K562 (cell line): ENCODE measurements at regions not wholly inside any gene's neighbourhood (a gene's known extent, or its start where the extent isn't known, plus 50 kb on each side); places are given as distances from the start of the nearest gene placed in this dataset.
"Not testable (repeated sequence)": the region's sequence is repeated elsewhere in the genome, so short reads cannot be mapped to it uniquely, and the experiment has no call there.

Experiments
- ATAC-seq: fragments of 200-7000 bp; cut with Tn5 transposase; 3 replicates; pipeline ENCODE4 v1.9.1; 2020; ENCODE audit warnings: moderate library complexity
- BruUV-seq: library from RNA; stranded (reverse); fragments of 400-500 nt; replicated peaks from 2 replicates; lab custom pipeline; 2021; lab: Mats Ljungman, UMichigan
- CTCF ChIA-PET: fragments of 300-600 bp; formaldehyde crosslinking; extraction: SDS; loops from one replicate; lab custom pipeline; 2021; ENCODE audit warnings: low intra/inter-chr PET ratio; lab: Yijun Ruan, JAX
- POLR2A ChIA-PET: fragments of 300-600, 350-650 bp; sonication (Branson Sonifier 250); formaldehyde crosslinking; extraction: SDS; loops from one replicate; lab custom pipeline; 2021; ENCODE audit warnings: antibody characterized with exemption, inconsistent platforms; lab: Yijun Ruan, JAX
- DNase-seq, 4 experiments: peaks; one replicate each; pipeline versions ENCODE4 v3.0.0 to v3.0.0-alpha.2; 2011 to 2018; ENCODE audit warnings: low spot score in 3 of 4, mixed read lengths in 3 of 4; ENCODE audit errors: extremely low read depth in 1 of 4
- FAIRE-seq: peaks from 2 replicates; lab custom pipeline; 2011; peaks lifted over from hg19 to GRCh38; lab: Jason Lieb, UNC
- H2AFZ ChIP-seq: 2 replicates; pipeline ENCODE4 v1.6.0; 2011; ENCODE audit warnings: low read depth, low read length, control low read depth, inconsistent platforms
- H3K27ac ChIP-seq: fragments of 200-600 bp; 3 replicates; pipeline ENCODE4 v1.8.0; 2011; ENCODE audit warnings: low read depth, mild to moderate bottlenecking, control low read depth, inconsistent platforms, low read length, moderate library complexity, mixed read lengths; ENCODE audit errors: extremely low read depth
- H3K27me3 ChIP-seq, 2 experiments: fragments of 300-600 bp in 1 of 2; 2 replicates in 1 of 2; 3 replicates in 1 of 2; pipeline versions ENCODE4 v1.6.0 to v1.8.0; 2011; ENCODE audit warnings: inconsistent platforms in 2 of 2, low read length in 2 of 2, mild to moderate bottlenecking in 1 of 2, mixed read lengths in 1 of 2, moderate library complexity in 1 of 2; ENCODE audit not compliant: control insufficient read depth in 2 of 2, insufficient read depth in 2 of 2
- H3K36me3 ChIP-seq: fragments of 300-600 bp; 3 replicates; pipeline ENCODE4 v1.8.0; 2011; ENCODE audit warnings: mild to moderate bottlenecking, low read length, inconsistent platforms; ENCODE audit not compliant: control insufficient read depth, insufficient read depth
- H3K4me1 ChIP-seq, 2 experiments: fragments of 200-600 bp in 1 of 2; replicated peaks in 1 of 2; 2 replicates in 1 of 2; 3 replicates in 1 of 2; pipeline versions ENCODE4 v1.5.1 to v1.8.0; 2011; ENCODE audit warnings: inconsistent platforms in 2 of 2, low read length in 2 of 2, mild to moderate bottlenecking in 1 of 2, mixed read lengths in 1 of 2, moderate library complexity in 1 of 2; ENCODE audit not compliant: control insufficient read depth in 2 of 2, insufficient read depth in 2 of 2
- H3K4me2 ChIP-seq: 2 replicates; pipeline ENCODE4 v1.6.1; 2011; ENCODE audit warnings: low read length, control low read depth, inconsistent platforms, mixed read lengths; ENCODE audit not compliant: insufficient read depth
- H3K4me3 ChIP-seq: fragments of 200-600 bp; sonication (generic), shearing (Covaris generic); 2 replicates; pipeline ENCODE4 v1.5.1; 2016; ENCODE audit warnings: control low read depth, inconsistent platforms
- H3K79me2 ChIP-seq: fragments of 200-600 bp; 3 replicates; pipeline ENCODE4 v1.8.0; 2011; ENCODE audit warnings: low read length, inconsistent platforms; ENCODE audit not compliant: control insufficient read depth, insufficient read depth
- H3K9ac ChIP-seq, 2 experiments: 2 replicates each; pipeline versions ENCODE4 v1.6.0 to v1.6.1; 2011; ENCODE audit warnings: low read depth in 2 of 2, low read length in 2 of 2, control low read depth in 1 of 2, inconsistent platforms in 1 of 2, mild to moderate bottlenecking in 1 of 2, mixed read lengths in 1 of 2; ENCODE audit not compliant: insufficient read depth in 1 of 2
- H3K9me1 ChIP-seq: one replicate; pipeline ENCODE4 v1.6.0; 2011; ENCODE audit warnings: inconsistent platforms, mild to moderate bottlenecking, low read length, moderate library complexity; ENCODE audit not compliant: control insufficient read depth, insufficient read depth
- H3K9me3 ChIP-seq: replicated peaks from 2 replicates; pipeline ENCODE4 v1.5.1; 2011; ENCODE audit warnings: low read depth, low read length, inconsistent platforms; ENCODE audit not compliant: control insufficient read depth, insufficient read depth
- H4K20me1 ChIP-seq: replicated peaks from 2 replicates; pipeline ENCODE4 v1.6.1; 2011; ENCODE audit warnings: low read length, inconsistent platforms, mixed read lengths; ENCODE audit not compliant: control insufficient read depth, insufficient read depth
- CREBBP ChIP-seq: IDR thresholded peaks from one replicate; pipeline ENCODE4 v1.6.1; 2012; ENCODE audit warnings: low read depth, mild to moderate bottlenecking, control low read depth, inconsistent platforms, low read length
- CTCF ChIP-seq, 3 experiments: IDR thresholded peaks in 2 of 3; conservative IDR thresholded peaks in 1 of 3; 2 replicates each; pipeline ENCODE4 v1.5.1; 2011 to 2012; ENCODE audit warnings: low read length in 3 of 3, mild to moderate bottlenecking in 3 of 3, control low read depth in 2 of 3, improper control_type of control experiment in 1 of 3, inconsistent platforms in 1 of 3, low read depth in 1 of 3, mixed read lengths in 1 of 3, moderate library complexity in 1 of 3; ENCODE audit not compliant: insufficient read depth in 2 of 3
- DEAF1 ChIP-seq: fragments of 450-650 bp; formaldehyde crosslinking; IDR thresholded peaks from 2 replicates; pipeline ENCODE4 v1.4.0; 2020; ENCODE audit warnings: mild to moderate bottlenecking, moderate library complexity
- ELF1 ChIP-seq: fragments of 200-800 bp; sonication (Bioruptor generic); IDR thresholded peaks from 2 replicates; pipeline ENCODE4 v1.6.1; 2016; ENCODE audit warnings: missing genetic modification characterization, missing compliant biosample characterization
- FOXA3 ChIP-seq, 2 experiments: fragments of 450-650 bp in 1 of 2; sonication (generic) in 1 of 2; formaldehyde crosslinking; IDR thresholded peaks in 1 of 2; conservative IDR thresholded peaks in 1 of 2; 2 replicates each; pipeline versions ENCODE4 v1.4.0 to v1.8.0; 2020 to 2022; ENCODE audit warnings: mild to moderate bottlenecking in 2 of 2, missing genetic modification reagents in 1 of 2
- RAD21 ChIP-seq, 2 experiments: fragments of 250-450 bp in 1 of 2; fragments of 450-650 bp in 1 of 2; sonication (Bioruptor Pico) in 1 of 2; formaldehyde crosslinking in 1 of 2; IDR thresholded peaks in 1 of 2; conservative IDR thresholded peaks in 1 of 2; 2 replicates each; pipeline versions ENCODE4 v1.4.0 to v1.8.0; 2020 to 2022; ENCODE audit warnings: mild to moderate bottlenecking in 2 of 2, moderate library complexity in 1 of 2
- WGBS: fragments of 100-300 bp; shearing (Covaris generic); methylation state at CpG from one replicate; pipeline ENCODE4 v1.1.6; 2016; ENCODE audit warnings: low coverage, mixed read lengths; ENCODE audit not compliant: insufficient coverage; ENCODE audit errors: missing lambda C conversion rate; 5-methylcytosine and 5-hydroxymethylcytosine counted together
- in situ Hi-C: fragments of 300-500 bp; cut with MboI; formaldehyde crosslinking; loops from 4 replicates; pipeline ENCODE4 v1.15.0; 2018; ENCODE audit warnings: inconsistent platforms, mixed read lengths
- intact Hi-C: fragments of 100-400 bp; cut with micrococcal nuclease; formaldehyde crosslinking; loops from 2 replicates; pipeline ENCODE4 v1.14.2; 2022

- TF ChIP-seq FOXA3 (CRISPR knock-in tag; conservative IDR thresholded peaks at IDR 0.05 in 1 of 2, IDR thresholded peaks at IDR 0.05 in 1 of 2): peak in 1 of 2 experiments; percentile 72; a peak in 1 of 4 replicates
- no peak for TF ChIP-seq ELF1 (tag)
These were observed 175.6 kb upstream of the CCNG1 start (continued) for GRCh38 chr5:163261647-163262269.

- H2AFZ ChIP-seq, H3K4me1 ChIP-seq, H3K9ac ChIP-seq, H3K36me3 ChIP-seq, BruUV-seq, FAIRE-seq, H3K9me3 ChIP-seq, in situ Hi-C loops, CTCF ChIA-PET, H3K27me3 ChIP-seq, H4K20me1 ChIP-seq, H3K4me2 ChIP-seq, H3K9me1 ChIP-seq, intact Hi-C loops, H3K4me3 ChIP-seq, H3K27ac ChIP-seq, POLR2A ChIA-PET, H3K79me2 ChIP-seq, DNase-seq, ATAC-seq: not testable (repeated sequence)
- WGBS: 4% methylated on average over 5 of the region's 5 CpGs
These were observed 171.1 kb upstream of the CCNG1 start for GRCh38 chr5:163266249-163266648.

GRCh38 chr5:163269624-163270023 lies 167.8 kb upstream of the CCNG1 start:
- CTCF ChIA-PET: interaction anchor here (0.7 kb wide), 1 partner anchor 51 kb away, joined by 3 read pairs; no protein-coding TSS in a partner anchor
- POLR2A ChIA-PET: no interaction called here
- H4K20me1 ChIP-seq: no peaks in the 10 kb centered on the region
- no peaks in the 10 kb centered on the region for H3K79me2 ChIP-seq
- TF ChIP-seq CTCF (IDR thresholded peaks at IDR 0.05 in 2 of 3, conservative IDR thresholded peaks at IDR 0.05 in 1 of 3; ENCODE audit: insufficient read depth in 2 of 3, low read depth in 1 of 3, low read length in 3 of 3) (peak in 1 of 3 experiments; percentile 46; a peak in 2 of 6 replicates), DEAF1 (CRISPR knock-in tag) (peak; percentile 71; the same call in 1 of the 2 replicates), RAD21 (CRISPR knock-in tag; conservative IDR thresholded peaks at IDR 0.05 in 1 of 2, IDR thresholded peaks at IDR 0.05 in 1 of 2) (peak; percentile 79 to 83), CREBBP (no peak)
- no peaks in the 10 kb centered on the region for H3K27me3 ChIP-seq
- intact Hi-C loops: no loop called here
- peak; percentile 66; the same call in 2 of the 3 replicates for ATAC-seq
- H3K27ac ChIP-seq: no peak overlapping the region
- no peak overlapping the region for H3K4me3 ChIP-seq
- no peak overlapping the region for H3K4me2 ChIP-seq
- DNase-seq: peak in 1 of 4 experiments; percentile 6
- H3K9me1 ChIP-seq: no peaks in the 10 kb centered on the region
- no peak for FAIRE-seq
- H3K4me1 ChIP-seq: no peaks in the 10 kb centered on the region
- no TSS peak for BruUV-seq
- no peaks in the 10 kb centered on the region for H3K9me3 ChIP-seq
- H2AFZ ChIP-seq: no peak overlapping the region
- H3K9ac ChIP-seq: no peak overlapping the region
- H3K36me3 ChIP-seq: no peaks in the 10 kb centered on the region
- in situ Hi-C loops: no loop called here
